GM12878 (cell line): ENCODE measurements at regions not wholly inside any gene's neighbourhood (a gene's known extent, or its start where the extent isn't known, plus 50 kb on each side); places are given as distances from the start of the nearest gene placed in this dataset.

Experiments used
- ATAC-seq: fragments of 200-7000 bp; cut with Tn5 transposase; 3 replicates; pipeline ENCODE4 v1.9.1; 2020; ENCODE audit warnings: mild to moderate bottlenecking, moderate library complexity
- BruUV-seq: library from RNA; stranded (reverse); fragments of 400-500 nt; replicated peaks from 2 replicates; lab custom pipeline; 2021; lab: Mats Ljungman, UMichigan
- CTCF ChIA-PET: fragments of 300-600 bp; sonication (Branson Sonifier 250); formaldehyde crosslinking; extraction: SDS; loops from one replicate; lab custom pipeline; 2021; ENCODE audit warnings: inconsistent platforms; lab: Yijun Ruan, JAX
- POLR2A ChIA-PET: fragments of 350-600 bp; formaldehyde crosslinking; extraction: SDS; loops from one replicate; lab custom pipeline; 2021; ENCODE audit warnings: inconsistent platforms; lab: Charles Lee
- RAD21 ChIA-PET: fragments of 300-600 bp; sonication (Branson Sonifier 250); formaldehyde crosslinking; loops from one replicate; lab custom pipeline; 2023; ENCODE audit warnings: antibody characterized with exemption; ENCODE audit not compliant: unreplicated experiment; lab: Charles Lee
- SMC1A ChIA-PET: fragments of 300-600 bp; sonication (Branson Sonifier 250); formaldehyde crosslinking; loops from one replicate; lab custom pipeline; 2023; ENCODE audit not compliant: unreplicated experiment, uncharacterized antibody; lab: Charles Lee
- DNase-seq: peaks from one replicate; pipeline ENCODE4 v3.0.0-alpha.2; 2011; ENCODE audit warnings: low read depth, low spot score
- FAIRE-seq: peaks from 3 replicates; lab custom pipeline; 2011; peaks lifted over from hg19 to GRCh38; lab: Jason Lieb, UNC
- H2AFZ ChIP-seq: 2 replicates; pipeline ENCODE4 v1.6.0; 2011; ENCODE audit warnings: low read depth, low read length, control low read depth; ENCODE audit not compliant: control insufficient read depth
- H3K27ac ChIP-seq: 2 replicates; pipeline ENCODE4 v1.5.1; 2011; ENCODE audit warnings: control low read depth; ENCODE audit not compliant: control insufficient read depth, insufficient read depth
- H3K27me3 ChIP-seq, 2 experiments: replicated peaks in 1 of 2; 2 replicates each; pipeline versions ENCODE4 v1.6.0 to v1.6.1; 2011; ENCODE audit warnings: low read length in 1 of 2; ENCODE audit not compliant: control insufficient read depth in 2 of 2, insufficient read depth in 2 of 2
- H3K36me3 ChIP-seq, 2 experiments: 2 replicates each; pipeline ENCODE4 v1.5.1; 2011; ENCODE audit warnings: low read length in 1 of 2; ENCODE audit not compliant: control insufficient read depth in 2 of 2, insufficient read depth in 2 of 2
- H3K4me1 ChIP-seq: 2 replicates; pipeline ENCODE4 v1.6.1; 2011; ENCODE audit warnings: mild to moderate bottlenecking, low read length, moderate library complexity, mixed read lengths; ENCODE audit not compliant: control insufficient read depth, insufficient read depth
- H3K4me2 ChIP-seq: 2 replicates; pipeline ENCODE4 v1.6.0; 2011; ENCODE audit warnings: control low read depth; ENCODE audit not compliant: control insufficient read depth, insufficient read depth
- H3K4me3 ChIP-seq: fragments of 200-600 bp; sonication (generic); 2 replicates; pipeline ENCODE4 v1.5.1; 2016
- H3K79me2 ChIP-seq: 2 replicates; pipeline ENCODE4 v1.6.0; 2011; ENCODE audit warnings: low read length; ENCODE audit not compliant: control insufficient read depth, insufficient read depth
- H3K9ac ChIP-seq: 2 replicates; pipeline ENCODE4 v1.8.0; 2011; ENCODE audit warnings: low read length, control low read depth, mixed read lengths; ENCODE audit not compliant: control insufficient read depth, insufficient read depth
- H3K9me3 ChIP-seq: replicated peaks from 3 replicates; pipeline ENCODE4 v1.5.1; 2011; ENCODE audit warnings: mild to moderate bottlenecking, low read length; ENCODE audit not compliant: control insufficient read depth, insufficient read depth
- H4K20me1 ChIP-seq: 2 replicates; pipeline ENCODE4 v1.6.0; 2011; ENCODE audit not compliant: control insufficient read depth, insufficient read depth
- CHD1 ChIP-seq: IDR thresholded peaks from 2 replicates; pipeline ENCODE4 v1.6.1; 2012; ENCODE audit warnings: low read depth, low read length, improper control_type of control experiment
- CHD2 ChIP-seq: IDR thresholded peaks from 2 replicates; pipeline ENCODE4 v1.6.1; 2011; ENCODE audit warnings: low read depth, low read length, improper control_type of control experiment, borderline replicate concordance
- CREB1 ChIP-seq: IDR thresholded peaks from 2 replicates; pipeline ENCODE4 v1.6.1; 2012; ENCODE audit warnings: low read depth, mild to moderate bottlenecking, inconsistent platforms
- CREM ChIP-seq: IDR thresholded peaks from 2 replicates; pipeline ENCODE4 v1.6.1; 2014; ENCODE audit warnings: antibody characterized with exemption, low read depth
- KLF5 ChIP-seq: fragments of 450-650 bp; IDR thresholded peaks from 2 replicates; pipeline ENCODE4 v1.6.1; 2014; ENCODE audit warnings: mild to moderate bottlenecking; ENCODE audit not compliant: partially characterized antibody
- MTA3 ChIP-seq: IDR thresholded peaks from 2 replicates; pipeline ENCODE4 v1.6.1; 2012; ENCODE audit warnings: low read length, inconsistent platforms, borderline replicate concordance
- MYB ChIP-seq: fragments of 150-350 bp; IDR thresholded peaks from 2 replicates; pipeline ENCODE4 v1.6.1; 2014; ENCODE audit warnings: mild to moderate bottlenecking, low read depth, low read length, borderline replicate concordance
- NFXL1 ChIP-seq: fragments of 450-650 bp; IDR thresholded peaks from 2 replicates; pipeline ENCODE4 v1.6.1; 2017; ENCODE audit warnings: antibody characterized with exemption, mild to moderate bottlenecking, borderline replicate concordance
- PML ChIP-seq: IDR thresholded peaks from 2 replicates; pipeline ENCODE4 v1.6.1; 2012; ENCODE audit warnings: low read length, inconsistent platforms
- POLR2A ChIP-seq: IDR thresholded peaks from 2 replicates; pipeline ENCODE4 v1.6.1; 2011; ENCODE audit warnings: low read depth, mild to moderate bottlenecking, low read length
- POLR2AphosphoS5 ChIP-seq: IDR thresholded peaks from 2 replicates; pipeline ENCODE4 v1.6.1; 2011; ENCODE audit warnings: mild to moderate bottlenecking, low read length, inconsistent platforms
- SIN3A ChIP-seq: IDR thresholded peaks from 2 replicates; pipeline ENCODE4 v1.6.1; 2012; ENCODE audit warnings: low read depth, low read length, improper control_type of control experiment
- SRF ChIP-seq, 2 experiments: IDR thresholded peaks; 2 replicates each; pipeline ENCODE4 v1.6.1; 2011; ENCODE audit warnings: low read depth in 2 of 2, low read length in 2 of 2, mild to moderate bottlenecking in 1 of 2, moderate library complexity in 1 of 2
- TAF1 ChIP-seq: IDR thresholded peaks from 2 replicates; pipeline ENCODE4 v1.6.1; 2011; ENCODE audit warnings: mild to moderate bottlenecking, low read depth, low read length, borderline replicate concordance
- TCF7 ChIP-seq: IDR thresholded peaks from 2 replicates; pipeline ENCODE4 v1.6.1; 2014; ENCODE audit warnings: antibody characterized with exemption, borderline replicate concordance
- YBX1 ChIP-seq: fragments of 450-650 bp; IDR thresholded peaks from 2 replicates; pipeline ENCODE4 v1.6.1; 2016; ENCODE audit warnings: antibody characterized with exemption
- ZBED1 ChIP-seq: IDR thresholded peaks from 2 replicates; pipeline ENCODE4 v1.6.1; 2016; ENCODE audit warnings: borderline replicate concordance
- ZNF384 ChIP-seq: IDR thresholded peaks from 2 replicates; pipeline ENCODE4 v1.6.1; 2012; ENCODE audit warnings: low read depth, mild to moderate bottlenecking, low read length, improper control_type of control experiment, borderline replicate concordance
- WGBS: methylation state at CpG from one replicate; pipeline ENCODE4 v1.1.6; 2016; ENCODE audit warnings: low lambda C conversion rate; ENCODE audit not compliant: insufficient replicate concordance, insufficient coverage; ENCODE audit errors: missing lambda C conversion rate; 5-methylcytosine and 5-hydroxymethylcytosine counted together
- in situ Hi-C: fragments of 300-500 bp; cut with MboI; formaldehyde crosslinking; loops from 9 replicates; pipeline ENCODE4 v1.14.3; 2018; ENCODE audit warnings: mixed read lengths
- intact Hi-C: fragments of 100-400 bp; cut with micrococcal nuclease; formaldehyde crosslinking; loops from one replicate; pipeline ENCODE4 v1.14.2; 2022; ENCODE audit not compliant: unreplicated experiment
- TF ChIP-seq, protein P1 (sequence below): fragments of 450-650 bp; IDR thresholded peaks from 2 replicates; pipeline ENCODE4 v1.6.1; 2016; ENCODE audit warnings: mild to moderate bottlenecking, moderate library complexity, borderline replicate concordance

GRCh38 chr6:139690007-139690406 is 315.6 kb upstream of the CITED2 start:
- ChIA-PET POLR2A (interaction anchor here (0.5 kb wide), 2 partner anchors 309 to 721 kb away, joined by 3 to 4 read pairs; no protein-coding TSS in a partner anchor), RAD21 (no interaction called here), SMC1A (no interaction called here), CTCF (no interaction called here)
- H3K9me3 ChIP-seq = no peaks in the 10 kb centered on the region
- no peak overlapping the region for H3K4me2 ChIP-seq
- H3K36me3 ChIP-seq = no peaks in the 10 kb centered on the region
- BruUV-seq = no TSS peak
- ATAC-seq (no peak), DNase-seq (no peak), FAIRE-seq (no peak)
- in situ Hi-C loops = no loop called here
- no peaks in the 10 kb centered on the region for H3K4me1 ChIP-seq
- H3K4me3 ChIP-seq = no peak overlapping the region
- no peak for TF ChIP-seq MYB
- TF ChIP-seq CHD2 = no peak
- no peak for TF ChIP-seq MTA3
- TF ChIP-seq NFXL1 = no peak
- TF ChIP-seq CHD1 = no peak
- no peak for TF ChIP-seq POLR2A
- TF ChIP-seq PML = no peak
- no peak overlapping the region for H3K9ac ChIP-seq
- H3K27me3 ChIP-seq = no peaks in the 10 kb centered on the region
- no peaks in the 10 kb centered on the region for H4K20me1 ChIP-seq
- 89% methylated on average over 1 of the region's 1 CpG for WGBS
- intact Hi-C loops = no loop called here
- no peak overlapping the region for H3K27ac ChIP-seq
- H3K79me2 ChIP-seq = no peaks in the 10 kb centered on the region
- H2AFZ ChIP-seq = no peak overlapping the region

DNA sequence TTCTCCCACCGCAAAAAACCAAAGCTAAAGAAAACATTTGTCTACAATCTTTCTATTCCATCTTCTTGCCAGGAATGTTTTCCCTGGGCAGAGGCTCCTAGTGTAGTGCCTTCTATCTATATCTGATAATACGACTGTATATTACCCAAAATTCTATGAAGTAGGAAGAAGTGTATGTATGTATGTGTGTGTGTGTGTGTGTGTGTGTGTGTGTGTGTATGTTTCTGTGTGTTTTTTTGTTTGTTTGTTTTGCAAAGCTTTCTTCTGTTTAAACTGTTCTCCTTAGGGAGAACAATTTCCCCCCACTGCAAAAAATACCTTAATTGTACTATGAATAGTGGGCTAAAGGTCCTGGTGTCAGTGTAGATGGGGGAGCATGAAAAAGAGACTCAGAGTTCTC is 312.6 kb upstream of the CITED2 start:
- FAIRE-seq = no peak
- no peak for TF ChIP-seq YBX1
- TF ChIP-seq, protein P1, sequence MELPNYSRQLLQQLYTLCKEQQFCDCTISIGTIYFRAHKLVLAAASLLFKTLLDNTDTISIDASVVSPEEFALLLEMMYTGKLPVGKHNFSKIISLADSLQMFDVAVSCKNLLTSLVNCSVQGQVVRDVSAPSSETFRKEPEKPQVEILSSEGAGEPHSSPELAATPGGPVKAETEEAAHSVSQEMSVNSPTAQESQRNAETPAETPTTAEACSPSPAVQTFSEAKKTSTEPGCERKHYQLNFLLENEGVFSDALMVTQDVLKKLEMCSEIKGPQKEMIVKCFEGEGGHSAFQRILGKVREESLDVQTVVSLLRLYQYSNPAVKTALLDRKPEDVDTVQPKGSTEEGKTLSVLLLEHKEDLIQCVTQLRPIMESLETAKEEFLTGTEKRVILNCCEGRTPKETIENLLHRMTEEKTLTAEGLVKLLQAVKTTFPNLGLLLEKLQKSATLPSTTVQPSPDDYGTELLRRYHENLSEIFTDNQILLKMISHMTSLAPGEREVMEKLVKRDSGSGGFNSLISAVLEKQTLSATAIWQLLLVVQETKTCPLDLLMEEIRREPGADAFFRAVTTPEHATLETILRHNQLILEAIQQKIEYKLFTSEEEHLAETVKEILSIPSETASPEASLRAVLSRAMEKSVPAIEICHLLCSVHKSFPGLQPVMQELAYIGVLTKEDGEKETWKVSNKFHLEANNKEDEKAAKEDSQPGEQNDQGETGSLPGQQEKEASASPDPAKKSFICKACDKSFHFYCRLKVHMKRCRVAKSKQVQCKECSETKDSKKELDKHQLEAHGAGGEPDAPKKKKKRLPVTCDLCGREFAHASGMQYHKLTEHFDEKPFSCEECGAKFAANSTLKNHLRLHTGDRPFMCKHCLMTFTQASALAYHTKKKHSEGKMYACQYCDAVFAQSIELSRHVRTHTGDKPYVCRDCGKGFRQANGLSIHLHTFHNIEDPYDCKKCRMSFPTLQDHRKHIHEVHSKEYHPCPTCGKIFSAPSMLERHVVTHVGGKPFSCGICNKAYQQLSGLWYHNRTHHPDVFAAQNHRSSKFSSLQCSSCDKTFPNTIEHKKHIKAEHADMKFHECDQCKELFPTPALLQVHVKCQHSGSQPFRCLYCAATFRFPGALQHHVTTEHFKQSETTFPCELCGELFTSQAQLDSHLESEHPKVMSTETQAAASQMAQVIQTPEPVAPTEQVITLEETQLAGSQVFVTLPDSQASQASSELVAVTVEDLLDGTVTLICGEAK = no peak
- no peak for TF ChIP-seq CREM
- TF ChIP-seq ZNF384 = no peak
- TF ChIP-seq TAF1 = no peak
- no peak for TF ChIP-seq ZBED1
- TF ChIP-seq SRF (IDR thresholded peaks at IDR 0.05; ENCODE audit: low read depth in 2 of 2, low read length in 2 of 2) = no peak
- no peak for TF ChIP-seq TCF7
- no peak for TF ChIP-seq CREB1
- no peak for TF ChIP-seq SIN3A
- TF ChIP-seq POLR2AphosphoS5 = no peak
- TF ChIP-seq KLF5 = no peak

More for the DNA sequence above, 312.6 kb upstream of the CITED2 start:
- ChIA-PET RAD21 (no interaction called here), CTCF (no interaction called here), POLR2A (no interaction called here), SMC1A (interaction anchor here (0.5 kb wide), 1 partner anchor 1902 kb away, joined by 3 read pairs; no protein-coding TSS in a partner anchor)
- DNase-seq (no peak), ATAC-seq (no peak)
- 85% methylated on average over 2 of the region's 2 CpGs for WGBS
- no peak overlapping the region for H3K9ac ChIP-seq
- no peak overlapping the region for H3K27ac ChIP-seq
- BruUV-seq = no TSS peak
- intact Hi-C loops (loop anchor here (10.0 kb wide), 1 partner anchor 312 kb away; the partner anchor contains the start of gene CITED2), in situ Hi-C loops (no loop called here)
- no peaks in the 10 kb centered on the region for H3K79me2 ChIP-seq
- H3K4me1 ChIP-seq = no peaks in the 10 kb centered on the region
- no peak overlapping the region for H3K4me2 ChIP-seq
- H2AFZ ChIP-seq = no peak overlapping the region
- H3K4me3 ChIP-seq = no peak overlapping the region
- no peaks in the 10 kb centered on the region for H4K20me1 ChIP-seq
- no peaks in the 10 kb centered on the region for H3K27me3 ChIP-seq
- H3K9me3 ChIP-seq = no peaks in the 10 kb centered on the region
- H3K36me3 ChIP-seq = no peaks in the 10 kb centered on the region
